ENCODE measurements at regions not wholly inside any gene's neighbourhood (a gene's known extent, or its start where the extent isn't known, plus 50 kb on each side); places are given as distances from the start of the nearest gene placed in this dataset.

- BruUV-seq (replicated peaks) = no TSS peak
- Histone ChIP-seq H3K9me3 (ENCODE audit: control insufficient read depth in 1 of 2, insufficient read depth in 1 of 2, low read depth in 1 of 2, low read length in 2 of 2) (no peaks in the 10 kb centered on the region), H3K79me2 (ENCODE audit: insufficient read depth, low read length) (no peaks in the 10 kb centered on the region), H3K27ac (ENCODE audit: low read depth, low read length) (no peak overlapping the region), H3K27me3 (ENCODE audit: insufficient read depth, low read length) (no peaks in the 10 kb centered on the region), H2AFZ (ENCODE audit: low read depth, low read length, poor library complexity, severe bottlenecking) (no peak overlapping the region), H3K4me2 (ENCODE audit: low read length) (no peak overlapping the region), H3K9ac (ENCODE audit: low read length) (no peak overlapping the region), H3K9me2 (ENCODE audit: insufficient read depth) (no peaks in the 10 kb centered on the region), H3K4me1 (ENCODE audit: control insufficient read depth in 1 of 2, insufficient read depth in 2 of 2, low read length in 2 of 2) (no peaks in the 10 kb centered on the region), H3K36me3 (ENCODE audit: control insufficient read depth in 1 of 2, insufficient read depth in 2 of 2, low read length in 2 of 2) (no peaks in the 10 kb centered on the region), H3K4me3 (replicated peaks in 1 of 2; ENCODE audit: low read depth in 1 of 2, low read length in 2 of 2) (no peak overlapping the region), H4K20me1 (ENCODE audit: insufficient read depth) (no peaks in the 10 kb centered on the region)
- POLR2A ChIA-PET = no interaction called here
- no peak for DNase-seq (ENCODE audit: low read depth, low spot score)
- RAD21 ChIA-PET (ENCODE audit: low non-redundant PET in 1 of 2, low total read pairs in 2 of 2, uncharacterized antibody in 2 of 2, unreplicated experiment in 2 of 2) = no interaction called here
- intact Hi-C loops (cut with micrococcal nuclease) = no loop called here
- TF ChIP-seq EZH2 (IDR thresholded peaks at IDR 0.05) = no peak
- no peak for TF ChIP-seq YY1 (IDR thresholded peaks at IDR 0.05; ENCODE audit: extremely low read depth, insufficient replicate concordance, low read depth, low read length)
- no peak for TF ChIP-seq FOSL1 (IDR thresholded peaks at IDR 0.05; ENCODE audit: low read depth)
- no peak for TF ChIP-seq REST (IDR thresholded peaks at IDR 0.05; ENCODE audit: low read depth)
- TF ChIP-seq CTCF (IDR thresholded peaks at IDR 0.05 in 2 of 3, conservative IDR thresholded peaks at IDR 0.05 in 1 of 3; ENCODE audit: borderline replicate concordance in 1 of 3, insufficient read depth in 1 of 3, low read depth in 2 of 3, low read length in 2 of 3) = no peak
- no peak for TF ChIP-seq TCF7L2 (IDR thresholded peaks at IDR 0.05; ENCODE audit: borderline replicate concordance, extremely low read depth, insufficient read depth, insufficient read length)
- no peak for TF ChIP-seq JUND (IDR thresholded peaks at IDR 0.05)
- TF ChIP-seq POLR2AphosphoS5 (IDR thresholded peaks at IDR 0.05; ENCODE audit: low read depth, low read length) = no peak
- no peak for TF ChIP-seq EGR1 (IDR thresholded peaks at IDR 0.05; ENCODE audit: low read depth)
- no peak for TF ChIP-seq ZNF274 (IDR thresholded peaks at IDR 0.05; ENCODE audit: low read depth, low read length)
- TF ChIP-seq ZBTB33 (IDR thresholded peaks at IDR 0.05; ENCODE audit: extremely low read depth, insufficient replicate concordance, low read length) = no peak
- TF ChIP-seq RAD21 (IDR thresholded peaks at IDR 0.05; ENCODE audit: low read depth) = no peak
- no peak for TF ChIP-seq ELF1 (IDR thresholded peaks at IDR 0.05; ENCODE audit: borderline replicate concordance, low read depth)
- no peak for TF ChIP-seq CBX3 (IDR thresholded peaks at IDR 0.05; ENCODE audit: low read depth)
- CTCF ChIA-PET = no interaction called here
- ATAC-seq = no peak
Measured at GRCh38 chr22:47778160-47778658, 1015.8 kb downstream of the TBC1D22A start.
